GM12878 (cell line): ENCODE measurements at regions not wholly inside any gene's neighbourhood (a gene's known extent, or its start where the extent isn't known, plus 50 kb on each side); places are given as distances from the start of the nearest gene placed in this dataset.

ENCODE experiments used
- ATAC-seq: fragments of 200-7000 bp; cut with Tn5 transposase; 3 replicates; pipeline ENCODE4 v1.9.1; 2020; ENCODE audit warnings: mild to moderate bottlenecking, moderate library complexity
- BruUV-seq: library from RNA; stranded (reverse); fragments of 400-500 nt; replicated peaks from 2 replicates; lab custom pipeline; 2021; lab: Mats Ljungman, UMichigan
- CTCF ChIA-PET: fragments of 300-600 bp; sonication (Branson Sonifier 250); formaldehyde crosslinking; extraction: SDS; loops from one replicate; lab custom pipeline; 2021; ENCODE audit warnings: inconsistent platforms; lab: Yijun Ruan, JAX
- POLR2A ChIA-PET: fragments of 350-600 bp; formaldehyde crosslinking; extraction: SDS; loops from one replicate; lab custom pipeline; 2021; ENCODE audit warnings: inconsistent platforms; lab: Charles Lee
- RAD21 ChIA-PET: fragments of 300-600 bp; sonication (Branson Sonifier 250); formaldehyde crosslinking; loops from one replicate; lab custom pipeline; 2023; ENCODE audit warnings: antibody characterized with exemption; ENCODE audit not compliant: unreplicated experiment; lab: Charles Lee
- SMC1A ChIA-PET: fragments of 300-600 bp; sonication (Branson Sonifier 250); formaldehyde crosslinking; loops from one replicate; lab custom pipeline; 2023; ENCODE audit not compliant: unreplicated experiment, uncharacterized antibody; lab: Charles Lee
- DNase-seq: peaks from one replicate; pipeline ENCODE4 v3.0.0-alpha.2; 2011; ENCODE audit warnings: low read depth, low spot score
- FAIRE-seq: peaks from 3 replicates; lab custom pipeline; 2011; peaks lifted over from hg19 to GRCh38; lab: Jason Lieb, UNC
- H2AFZ ChIP-seq: 2 replicates; pipeline ENCODE4 v1.6.0; 2011; ENCODE audit warnings: low read depth, low read length, control low read depth; ENCODE audit not compliant: control insufficient read depth
- H3K27ac ChIP-seq: 2 replicates; pipeline ENCODE4 v1.5.1; 2011; ENCODE audit warnings: control low read depth; ENCODE audit not compliant: control insufficient read depth, insufficient read depth
- H3K27me3 ChIP-seq, 2 experiments: replicated peaks in 1 of 2; 2 replicates each; pipeline versions ENCODE4 v1.6.0 to v1.6.1; 2011; ENCODE audit warnings: low read length in 1 of 2; ENCODE audit not compliant: control insufficient read depth in 2 of 2, insufficient read depth in 2 of 2
- H3K36me3 ChIP-seq, 2 experiments: 2 replicates each; pipeline ENCODE4 v1.5.1; 2011; ENCODE audit warnings: low read length in 1 of 2; ENCODE audit not compliant: control insufficient read depth in 2 of 2, insufficient read depth in 2 of 2
- H3K4me1 ChIP-seq: 2 replicates; pipeline ENCODE4 v1.6.1; 2011; ENCODE audit warnings: mild to moderate bottlenecking, low read length, moderate library complexity, mixed read lengths; ENCODE audit not compliant: control insufficient read depth, insufficient read depth
- H3K4me2 ChIP-seq: 2 replicates; pipeline ENCODE4 v1.6.0; 2011; ENCODE audit warnings: control low read depth; ENCODE audit not compliant: control insufficient read depth, insufficient read depth
- H3K4me3 ChIP-seq: fragments of 200-600 bp; sonication (generic); 2 replicates; pipeline ENCODE4 v1.5.1; 2016
- H3K79me2 ChIP-seq: 2 replicates; pipeline ENCODE4 v1.6.0; 2011; ENCODE audit warnings: low read length; ENCODE audit not compliant: control insufficient read depth, insufficient read depth
- H3K9ac ChIP-seq: 2 replicates; pipeline ENCODE4 v1.8.0; 2011; ENCODE audit warnings: low read length, control low read depth, mixed read lengths; ENCODE audit not compliant: control insufficient read depth, insufficient read depth
- H3K9me3 ChIP-seq: replicated peaks from 3 replicates; pipeline ENCODE4 v1.5.1; 2011; ENCODE audit warnings: mild to moderate bottlenecking, low read length; ENCODE audit not compliant: control insufficient read depth, insufficient read depth
- H4K20me1 ChIP-seq: 2 replicates; pipeline ENCODE4 v1.6.0; 2011; ENCODE audit not compliant: control insufficient read depth, insufficient read depth
- BMI1 ChIP-seq: fragments of 450-650 bp; IDR thresholded peaks from 2 replicates; pipeline ENCODE4 v1.6.1; 2016; ENCODE audit warnings: mild to moderate bottlenecking, moderate library complexity, borderline replicate concordance
- CBX3 ChIP-seq: fragments of 200-600 bp; sonication (generic); IDR thresholded peaks from 2 replicates; pipeline ENCODE4 v1.6.1; 2016; ENCODE audit warnings: low read depth, borderline replicate concordance
- CBX5 ChIP-seq: sonication (generic); IDR thresholded peaks from 2 replicates; pipeline ENCODE4 v1.6.1; 2016; ENCODE audit warnings: low read depth, moderate library complexity, mild to moderate bottlenecking, inconsistent platforms
- CHD2 ChIP-seq: IDR thresholded peaks from 2 replicates; pipeline ENCODE4 v1.6.1; 2011; ENCODE audit warnings: low read depth, low read length, improper control_type of control experiment, borderline replicate concordance
- EGR1 ChIP-seq, 2 experiments: IDR thresholded peaks; 1 replicate in 1 of 2; 2 replicates in 1 of 2; pipeline ENCODE4 v1.6.1; 2011 to 2012; ENCODE audit warnings: low read depth in 2 of 2, low read length in 2 of 2, borderline replicate concordance in 1 of 2, mild to moderate bottlenecking in 1 of 2, moderate library complexity in 1 of 2
- ESRRA ChIP-seq: IDR thresholded peaks from 2 replicates; pipeline ENCODE4 v1.6.1; 2012; ENCODE audit warnings: mild to moderate bottlenecking, low read length, improper control_type of control experiment
- HSF1 ChIP-seq: fragments of 150-350 bp; IDR thresholded peaks from 2 replicates; pipeline ENCODE4 v1.6.1; 2014; ENCODE audit warnings: mild to moderate bottlenecking, low read depth, low read length
- NFIC ChIP-seq: IDR thresholded peaks from 2 replicates; pipeline ENCODE4 v1.6.1; 2012; ENCODE audit warnings: low read depth, mild to moderate bottlenecking, inconsistent platforms, low read length, moderate library complexity
- NR2C1 ChIP-seq: fragments of 450-650 bp; IDR thresholded peaks from 2 replicates; pipeline ENCODE4 v1.6.1; 2017; ENCODE audit warnings: antibody characterized with exemption, mild to moderate bottlenecking, moderate library complexity
- PML ChIP-seq: IDR thresholded peaks from 2 replicates; pipeline ENCODE4 v1.6.1; 2012; ENCODE audit warnings: low read length, inconsistent platforms
- SUZ12 ChIP-seq: fragments of 200-600 bp; sonication (generic); IDR thresholded peaks from one replicate; pipeline ENCODE4 v1.6.1; 2018; ENCODE audit warnings: antibody characterized with exemption, mild to moderate bottlenecking; ENCODE audit not compliant: unreplicated experiment
- TBL1XR1 ChIP-seq: IDR thresholded peaks from 2 replicates; pipeline ENCODE4 v1.6.1; 2012; ENCODE audit warnings: low read depth, low read length, improper control_type of control experiment
- TCF7 ChIP-seq: IDR thresholded peaks from 2 replicates; pipeline ENCODE4 v1.6.1; 2014; ENCODE audit warnings: antibody characterized with exemption, borderline replicate concordance
- USF2 ChIP-seq: IDR thresholded peaks from 2 replicates; pipeline ENCODE4 v1.6.1; 2011; ENCODE audit warnings: low read depth, low read length, improper control_type of control experiment, borderline replicate concordance
- WGBS: methylation state at CpG from one replicate; pipeline ENCODE4 v1.1.6; 2016; ENCODE audit warnings: low lambda C conversion rate; ENCODE audit not compliant: insufficient replicate concordance, insufficient coverage; ENCODE audit errors: missing lambda C conversion rate; 5-methylcytosine and 5-hydroxymethylcytosine counted together
- in situ Hi-C: fragments of 300-500 bp; cut with MboI; formaldehyde crosslinking; loops from 9 replicates; pipeline ENCODE4 v1.14.3; 2018; ENCODE audit warnings: mixed read lengths
- intact Hi-C: fragments of 100-400 bp; cut with micrococcal nuclease; formaldehyde crosslinking; loops from one replicate; pipeline ENCODE4 v1.14.2; 2022; ENCODE audit not compliant: unreplicated experiment

GRCh38 chr21:28263974-28264373, 728.7 kb downstream of the LTN1 start:
- POLR2A ChIA-PET, result no interaction called here
- Histone ChIP-seq H2AFZ (no peak overlapping the region), H3K4me3 (no peak overlapping the region)
- no peak for DNase-seq
- in situ Hi-C loops, result no loop called here
- no peak for TF ChIP-seq NR2C1
- TF ChIP-seq USF2, result no peak
- no peak for TF ChIP-seq TBL1XR1
- no peak for TF ChIP-seq NFIC
- TF ChIP-seq CBX3, result no peak
- TF ChIP-seq CBX5, result no peak
- TF ChIP-seq, all 136 proteins: peak for 0
- ATAC-seq (no peak), FAIRE-seq (no peak)
- 19% methylated on average over 4 of the region's 4 CpGs for WGBS
- H3K4me2 ChIP-seq, result no peak overlapping the region
- H3K9ac ChIP-seq, result no peak overlapping the region
- H3K27ac ChIP-seq, result no peak overlapping the region
- ChIA-PET SMC1A (no interaction called here), CTCF (no interaction called here), RAD21 (no interaction called here)
- no peaks in the 10 kb centered on the region for H3K36me3 ChIP-seq
- H3K27me3 ChIP-seq, result no peaks in the 10 kb centered on the region
- intact Hi-C loops, result no loop called here
- no TSS peak for BruUV-seq
- H3K79me2 ChIP-seq, result no peaks in the 10 kb centered on the region
- no peaks in the 10 kb centered on the region; the same call in 1 of the 3 replicates for H3K9me3 ChIP-seq
- no peaks in the 10 kb centered on the region for H3K4me1 ChIP-seq
- no peaks in the 10 kb centered on the region for H4K20me1 ChIP-seq

DNA sequence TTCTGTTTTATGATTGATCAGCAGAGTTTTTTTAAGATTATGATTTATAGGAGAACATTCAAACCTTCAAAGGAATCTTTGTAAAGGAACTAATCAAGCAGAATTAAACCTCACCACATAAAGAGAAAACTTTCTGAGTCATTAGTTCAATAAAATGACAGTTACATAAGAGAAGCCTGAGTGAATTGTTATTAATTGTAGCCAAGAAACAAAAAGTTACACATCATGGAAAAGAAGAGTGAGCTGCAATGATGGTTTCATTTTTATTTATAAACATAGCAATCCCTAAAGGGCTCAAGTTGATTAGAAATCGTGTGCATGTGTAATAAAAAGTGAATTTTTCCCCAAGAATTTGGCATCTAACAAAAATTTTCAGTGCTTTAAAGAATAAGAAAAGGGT, 731.4 kb downstream of the LTN1 start:
- H3K27me3 ChIP-seq, result no peaks in the 10 kb centered on the region
- no peak for ATAC-seq
- ChIA-PET SMC1A (no interaction called here), RAD21 (no interaction called here), CTCF (no interaction called here), POLR2A (no interaction called here)
- no peak overlapping the region for H3K4me3 ChIP-seq
- in situ Hi-C loops (no loop called here), intact Hi-C loops (no loop called here)
- TF ChIP-seq BMI1 (no peak), NFIC (no peak), PML (no peak), ESRRA (no peak), SUZ12 (no peak), TCF7 (no peak), CHD2 (no peak), HSF1 (no peak), EGR1 (IDR thresholded peaks at IDR 0.05; ENCODE audit: borderline replicate concordance in 1 of 2, low read depth in 2 of 2, low read length in 2 of 2) (no peak)
- no peaks in the 10 kb centered on the region for H4K20me1 ChIP-seq
- no peaks in the 10 kb centered on the region for H3K36me3 ChIP-seq
- FAIRE-seq, result no peak
- no peaks in the 10 kb centered on the region for H3K4me1 ChIP-seq
- H3K9ac ChIP-seq, result no peak overlapping the region
- no TSS peak for BruUV-seq
- H2AFZ ChIP-seq, result no peak overlapping the region
- H3K4me2 ChIP-seq, result no peak overlapping the region
- no peaks in the 10 kb centered on the region for H3K79me2 ChIP-seq
- WGBS, result 0% methylated on average over 1 of the region's 1 CpG
- H3K9me3 ChIP-seq, result no peaks in the 10 kb centered on the region; the same call in 2 of the 3 replicates
- H3K27ac ChIP-seq, result no peak overlapping the region
- DNase-seq, result no peak
